ENCODE measurements at regions not wholly inside any gene's neighbourhood (a gene's known extent, or its start where the extent isn't known, plus 50 kb on each side); places are given as distances from the start of the nearest gene placed in this dataset.

GRCh38 chr9:90245661-90246060 lies 397.0 kb downstream of the DIRAS2 start:
- DNase-seq (ENCODE audit: low spot score), result no peak

GRCh38 chr9:90249094-90249493 lies 393.5 kb downstream of the DIRAS2 start:
- DNase-seq (ENCODE audit: low spot score), result peak; percentile 4

- DNase-seq (ENCODE audit: low spot score), result peak; percentile 33
Measured at GRCh38 chr9:90251316-90251715, 391.3 kb downstream of the DIRAS2 start.

GRCh38 chr9:90256345-90256744 lies 386.3 kb downstream of the DIRAS2 start:
- DNase-seq (ENCODE audit: low spot score), result no peak

- DNase-seq (ENCODE audit: low spot score), result no peak
Measured at GRCh38 chr9:90259311-90260246, 383.0 kb downstream of the DIRAS2 start.

- no peak for DNase-seq (ENCODE audit: low spot score)
Measured at GRCh38 chr9:90261698-90262097, 380.9 kb downstream of the DIRAS2 start.

- DNase-seq (ENCODE audit: low spot score), result no peak
Measured at GRCh38 chr9:90268613-90269012, 374.0 kb downstream of the DIRAS2 start.

GRCh38 chr9:90271707-90272106 lies 370.9 kb downstream of the DIRAS2 start:
- DNase-seq (ENCODE audit: low spot score), result no peak

- no peak for DNase-seq (ENCODE audit: low spot score)
Measured at GRCh38 chr9:90274725-90275124, 367.9 kb downstream of the DIRAS2 start.

- DNase-seq (ENCODE audit: low spot score), result no peak
Measured at GRCh38 chr9:90285946-90286345, 356.7 kb downstream of the DIRAS2 start.

- DNase-seq (ENCODE audit: low spot score), result no peak
Measured at GRCh38 chr9:90287567-90288274, 354.9 kb downstream of the DIRAS2 start.

GRCh38 chr9:90288275-90288639 lies 354.4 kb downstream of the DIRAS2 start:
- no peak for DNase-seq (ENCODE audit: low spot score)

- DNase-seq (ENCODE audit: low spot score), result no peak
Measured at GRCh38 chr9:90290716-90291485, 351.7 kb downstream of the DIRAS2 start.

GRCh38 chr9:90296539-90296938 lies 346.1 kb downstream of the DIRAS2 start:
- no peak for DNase-seq (ENCODE audit: low spot score)

- no peak for DNase-seq (ENCODE audit: low spot score)
Measured at GRCh38 chr9:90299968-90300367, 342.7 kb downstream of the DIRAS2 start.

GRCh38 chr9:90300611-90301276 lies 341.9 kb downstream of the DIRAS2 start:
- DNase-seq (ENCODE audit: low spot score), result no peak

- peak; percentile 85 for DNase-seq (ENCODE audit: low spot score)
Measured at GRCh38 chr9:90301277-90301653, 341.4 kb downstream of the DIRAS2 start.

GRCh38 chr9:90303655-90304054 lies 339.0 kb downstream of the DIRAS2 start:
- no peak for DNase-seq (ENCODE audit: low spot score)

- no peak for DNase-seq (ENCODE audit: low spot score)
Measured at GRCh38 chr9:90306158-90306557, 336.5 kb downstream of the DIRAS2 start.

- no peak for DNase-seq (ENCODE audit: low spot score)
Measured at GRCh38 chr9:90307167-90307833, 335.3 kb downstream of the DIRAS2 start.

- DNase-seq (ENCODE audit: low spot score), result no peak
Measured at GRCh38 chr9:90307891-90308290, 334.7 kb downstream of the DIRAS2 start.
